ENCODE measurements at regions not wholly inside any gene's neighbourhood (a gene's known extent, or its start where the extent isn't known, plus 50 kb on each side); places are given as distances from the start of the nearest gene placed in this dataset.

DNA sequence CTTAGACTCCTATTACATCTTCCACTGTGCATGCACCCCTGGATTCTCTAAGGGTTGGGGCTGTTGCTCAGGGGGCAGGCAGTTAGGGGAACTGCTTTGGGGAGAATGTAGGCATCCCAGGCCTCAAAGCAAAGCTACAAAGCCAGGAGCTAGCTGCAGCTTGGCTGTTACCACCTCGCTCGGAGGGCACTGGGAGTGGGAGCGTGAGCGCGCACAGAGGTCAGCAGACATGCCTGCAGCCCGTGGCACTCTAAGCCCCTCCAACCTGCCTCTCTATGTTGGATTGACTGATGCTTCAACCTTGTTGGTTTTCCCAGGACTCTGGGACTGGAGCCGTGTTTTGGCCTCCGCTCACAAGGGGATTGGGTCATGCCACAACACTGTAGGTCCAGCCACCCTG, 69.8 kb downstream of the CPN2 start:
- no peak overlapping the region for H3K9ac ChIP-seq (ENCODE audit: low read depth, low read length)
- H3K36me3 ChIP-seq (ENCODE audit: control insufficient read depth, insufficient read depth, low read length), result no peaks in the 10 kb centered on the region
- H3K4me1 ChIP-seq (ENCODE audit: control insufficient read depth, insufficient read depth, low read length), result peaks cover 3% of the 10 kb centered on the region
- peaks cover 5% of the 10 kb centered on the region for H3K27me3 ChIP-seq (ENCODE audit: control insufficient read depth, insufficient read depth, low read length)
- H3K4me3 ChIP-seq (ENCODE audit: low read depth, low read length), result no peak overlapping the region
- no peaks in the 10 kb centered on the region for H3K9me3 ChIP-seq (ENCODE audit: control insufficient read depth, insufficient read depth, low read length)

- Histone ChIP-seq H3K36me3 (ENCODE audit: control insufficient read depth, insufficient read depth, low read length) (no peaks in the 10 kb centered on the region), H3K9ac (ENCODE audit: low read depth, low read length) (no peak overlapping the region), H3K9me3 (ENCODE audit: control insufficient read depth, insufficient read depth, low read length) (no peaks in the 10 kb centered on the region), H3K4me1 (ENCODE audit: control insufficient read depth, insufficient read depth, low read length) (peaks cover 6% of the 10 kb centered on the region), H3K27me3 (ENCODE audit: control insufficient read depth, insufficient read depth, low read length) (peaks cover 5% of the 10 kb centered on the region), H3K4me3 (ENCODE audit: low read depth, low read length) (no peak overlapping the region)
Observed at GRCh38 chr3:194281766-194282165, 69.4 kb downstream of the CPN2 start.

DNA sequence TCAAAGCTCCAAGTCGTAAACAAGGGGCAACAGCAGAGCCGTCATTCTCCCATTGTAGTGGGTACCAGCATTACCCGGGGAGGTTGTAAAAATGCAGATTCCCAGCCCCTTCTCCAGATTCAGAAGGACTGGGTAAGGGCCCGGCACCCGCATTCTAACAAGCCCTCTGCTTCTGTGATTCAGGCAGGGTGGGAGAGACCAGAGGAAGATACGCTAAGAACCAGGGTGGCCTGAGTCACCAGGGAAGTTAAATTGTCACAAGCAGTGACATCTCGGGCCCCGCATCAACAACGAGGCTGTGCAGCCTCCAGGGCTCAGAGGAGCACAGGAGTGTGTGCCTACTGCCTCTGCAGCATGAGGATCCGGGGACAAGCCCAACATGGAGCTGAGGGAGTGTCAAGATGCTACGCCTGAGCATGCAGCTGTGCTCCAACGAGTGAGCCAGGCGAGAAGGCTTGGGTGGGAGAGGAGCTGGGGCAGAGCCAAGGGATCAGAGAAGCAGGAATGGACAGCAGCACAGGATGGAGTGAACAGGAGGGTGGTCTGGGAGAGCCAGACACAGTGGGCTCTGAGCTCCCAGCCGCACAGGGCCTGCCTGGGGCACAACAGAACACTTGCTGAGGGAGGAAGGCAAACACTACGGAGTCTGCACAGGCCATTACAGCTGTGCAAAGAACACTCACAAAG, 68.5 kb downstream of the CPN2 start:
- H3K4me1 ChIP-seq (ENCODE audit: control insufficient read depth, insufficient read depth, low read length), result peaks cover 11% of the 10 kb centered on the region
- H3K36me3 ChIP-seq (ENCODE audit: control insufficient read depth, insufficient read depth, low read length), result no peaks in the 10 kb centered on the region
- H3K9ac ChIP-seq (ENCODE audit: low read depth, low read length), result no peak overlapping the region
- H3K27me3 ChIP-seq (ENCODE audit: control insufficient read depth, insufficient read depth, low read length), result peaks cover 5% of the 10 kb centered on the region
- H3K4me3 ChIP-seq (ENCODE audit: low read depth, low read length), result no peak overlapping the region
- H3K9me3 ChIP-seq (ENCODE audit: control insufficient read depth, insufficient read depth, low read length), result no peaks in the 10 kb centered on the region

- H3K4me1 ChIP-seq (ENCODE audit: control insufficient read depth, insufficient read depth, low read length), result peaks cover 13% of the 10 kb centered on the region
- no peak overlapping the region for H3K4me3 ChIP-seq (ENCODE audit: low read depth, low read length)
- H3K27me3 ChIP-seq (ENCODE audit: control insufficient read depth, insufficient read depth, low read length), result peaks cover 5% of the 10 kb centered on the region
- H3K36me3 ChIP-seq (ENCODE audit: control insufficient read depth, insufficient read depth, low read length), result no peaks in the 10 kb centered on the region
- H3K9ac ChIP-seq (ENCODE audit: low read depth, low read length), result no peak overlapping the region
- H3K9me3 ChIP-seq (ENCODE audit: control insufficient read depth, insufficient read depth, low read length), result no peaks in the 10 kb centered on the region
Observed at GRCh38 chr3:194283221-194284006, 67.7 kb downstream of the CPN2 start.

GRCh38 chr3:194284351-194284750, 66.8 kb downstream of the CPN2 start:
- Histone ChIP-seq H3K9me3 (ENCODE audit: control insufficient read depth, insufficient read depth, low read length) (no peaks in the 10 kb centered on the region), H3K9ac (ENCODE audit: low read depth, low read length) (no peak overlapping the region), H3K4me1 (ENCODE audit: control insufficient read depth, insufficient read depth, low read length) (peaks cover 13% of the 10 kb centered on the region), H3K27me3 (ENCODE audit: control insufficient read depth, insufficient read depth, low read length) (peaks cover 5% of the 10 kb centered on the region), H3K4me3 (ENCODE audit: low read depth, low read length) (no peak overlapping the region), H3K36me3 (ENCODE audit: control insufficient read depth, insufficient read depth, low read length) (no peaks in the 10 kb centered on the region)

DNA sequence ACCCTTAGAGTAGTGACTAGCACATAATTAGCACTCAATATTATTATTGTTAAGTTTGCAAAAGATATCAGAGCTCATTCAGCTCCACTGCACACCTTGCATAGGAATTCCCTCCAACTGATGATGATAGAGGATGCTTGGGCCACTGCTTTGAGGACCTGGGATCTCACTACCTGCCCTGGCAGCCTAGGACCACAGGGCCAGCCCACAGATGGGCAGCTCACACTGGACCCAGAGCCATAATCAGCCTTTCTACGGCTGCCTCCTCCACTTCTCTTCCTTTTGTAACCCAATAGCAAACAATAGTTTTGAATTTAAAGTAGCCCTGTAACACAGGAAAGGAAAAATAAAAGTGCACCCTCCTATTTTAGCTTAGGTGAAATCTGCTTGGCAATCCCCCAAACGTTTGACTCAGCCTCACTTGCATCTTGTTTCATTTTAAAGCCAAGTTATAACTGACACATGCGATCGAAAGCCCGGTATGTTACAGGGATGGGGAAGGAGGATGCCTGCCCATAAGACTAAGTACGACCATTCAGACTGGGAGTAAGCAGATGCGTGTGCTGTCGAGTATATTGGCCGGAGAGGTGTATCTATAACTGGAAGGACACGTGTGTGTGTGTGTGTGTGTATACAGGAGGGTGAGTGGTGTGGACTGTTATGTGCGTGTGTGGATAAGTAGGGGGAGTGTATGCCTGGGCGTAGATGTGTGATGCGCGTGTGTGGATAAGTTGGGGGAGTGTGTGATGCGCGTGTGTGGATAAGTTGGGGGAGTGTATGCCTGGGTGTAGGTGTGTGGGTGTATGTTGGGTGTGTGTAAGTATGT, 65.9 kb downstream of the CPN2 start:
- peaks cover 13% of the 10 kb centered on the region for H3K4me1 ChIP-seq (ENCODE audit: control insufficient read depth, insufficient read depth, low read length)
- no peaks in the 10 kb centered on the region for H3K36me3 ChIP-seq (ENCODE audit: control insufficient read depth, insufficient read depth, low read length)
- no peak overlapping the region for H3K9ac ChIP-seq (ENCODE audit: low read depth, low read length)
- no peaks in the 10 kb centered on the region for H3K9me3 ChIP-seq (ENCODE audit: control insufficient read depth, insufficient read depth, low read length)
- H3K4me3 ChIP-seq (ENCODE audit: low read depth, low read length), result no peak overlapping the region
- peaks cover 5% of the 10 kb centered on the region for H3K27me3 ChIP-seq (ENCODE audit: control insufficient read depth, insufficient read depth, low read length)

DNA sequence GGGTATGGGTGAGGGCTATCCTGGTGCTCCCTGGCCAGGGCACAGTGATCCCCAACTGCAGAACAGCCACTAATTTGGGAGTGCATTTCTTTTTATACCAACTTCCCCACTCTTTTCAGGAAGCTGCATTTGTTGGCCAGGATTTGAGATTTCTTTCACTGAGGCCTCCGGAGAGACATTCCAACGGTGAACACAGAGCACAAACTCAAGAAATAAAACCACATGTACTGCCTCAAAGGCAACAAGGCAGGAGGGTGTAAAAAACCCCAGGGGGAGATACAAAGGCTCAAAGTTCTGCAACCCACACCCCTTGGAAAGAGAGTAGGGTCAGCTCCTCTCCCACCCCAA, 65.3 kb downstream of the CPN2 start:
- H3K4me3 ChIP-seq (ENCODE audit: low read depth, low read length), result no peak overlapping the region
- H3K9me3 ChIP-seq (ENCODE audit: control insufficient read depth, insufficient read depth, low read length), result no peaks in the 10 kb centered on the region
- H3K4me1 ChIP-seq (ENCODE audit: control insufficient read depth, insufficient read depth, low read length), result peaks cover 13% of the 10 kb centered on the region
- H3K36me3 ChIP-seq (ENCODE audit: control insufficient read depth, insufficient read depth, low read length), result no peaks in the 10 kb centered on the region
- H3K27me3 ChIP-seq (ENCODE audit: control insufficient read depth, insufficient read depth, low read length), result peaks cover 5% of the 10 kb centered on the region
- no peak overlapping the region for H3K9ac ChIP-seq (ENCODE audit: low read depth, low read length)

GRCh38 chr3:194286375-194287146, 64.6 kb downstream of the CPN2 start:
- peak overlapping the region; percentile 11 for H3K4me3 ChIP-seq (ENCODE audit: low read depth, low read length)
- no peaks in the 10 kb centered on the region for H3K36me3 ChIP-seq (ENCODE audit: control insufficient read depth, insufficient read depth, low read length)
- H3K4me1 ChIP-seq (ENCODE audit: control insufficient read depth, insufficient read depth, low read length), result peaks cover 13% of the 10 kb centered on the region
- H3K9ac ChIP-seq (ENCODE audit: low read depth, low read length), result no peak overlapping the region
- H3K9me3 ChIP-seq (ENCODE audit: control insufficient read depth, insufficient read depth, low read length), result no peaks in the 10 kb centered on the region
- H3K27me3 ChIP-seq (ENCODE audit: control insufficient read depth, insufficient read depth, low read length), result peaks cover 5% of the 10 kb centered on the region

- no peaks in the 10 kb centered on the region for H3K36me3 ChIP-seq (ENCODE audit: control insufficient read depth, insufficient read depth, low read length)
- no peaks in the 10 kb centered on the region for H3K9me3 ChIP-seq (ENCODE audit: control insufficient read depth, insufficient read depth, low read length)
- H3K9ac ChIP-seq (ENCODE audit: low read depth, low read length), result no peak overlapping the region
- H3K4me1 ChIP-seq (ENCODE audit: control insufficient read depth, insufficient read depth, low read length), result peaks cover 13% of the 10 kb centered on the region
- peaks cover 5% of the 10 kb centered on the region for H3K27me3 ChIP-seq (ENCODE audit: control insufficient read depth, insufficient read depth, low read length)
- no peak overlapping the region for H3K4me3 ChIP-seq (ENCODE audit: low read depth, low read length)
Observed at GRCh38 chr3:194287374-194287773, 63.8 kb downstream of the CPN2 start.

DNA sequence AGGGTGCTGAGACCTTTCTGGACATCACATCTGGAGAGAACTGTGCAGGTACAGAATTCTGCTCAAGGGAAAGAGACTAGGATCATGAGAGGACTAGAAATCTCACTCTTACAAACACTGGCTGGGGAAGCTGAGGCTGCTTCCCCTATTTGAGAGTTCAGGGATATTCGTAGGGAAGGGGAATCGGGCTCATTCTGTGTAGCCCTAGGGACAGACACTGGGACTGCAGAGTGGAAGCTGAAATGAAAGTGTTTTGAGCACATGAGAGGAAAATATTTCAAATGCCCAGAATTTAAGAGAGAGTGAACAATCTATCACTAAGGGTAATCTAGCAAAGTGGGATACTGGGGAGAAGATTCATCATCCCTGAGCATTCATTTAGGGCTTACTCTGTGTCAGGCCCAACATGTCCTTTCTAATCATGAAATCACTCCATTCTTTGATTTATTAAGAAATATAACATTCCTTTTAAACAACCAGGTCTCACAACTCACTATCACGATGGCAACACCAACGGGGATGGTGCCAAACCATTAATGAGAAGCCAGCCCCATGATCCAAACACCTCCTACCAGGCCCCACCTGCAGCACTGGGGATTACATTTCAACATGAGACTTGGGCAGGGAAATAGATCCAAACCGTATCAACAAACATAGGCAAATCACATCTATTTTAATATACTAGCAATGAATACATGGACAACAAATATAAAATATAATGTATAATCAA, 63.0 kb downstream of the CPN2 start:
- Histone ChIP-seq H3K4me3 (ENCODE audit: low read depth, low read length) (no peak overlapping the region), H3K9me3 (ENCODE audit: control insufficient read depth, insufficient read depth, low read length) (no peaks in the 10 kb centered on the region), H3K36me3 (ENCODE audit: control insufficient read depth, insufficient read depth, low read length) (no peaks in the 10 kb centered on the region), H3K27me3 (ENCODE audit: control insufficient read depth, insufficient read depth, low read length) (peaks cover 5% of the 10 kb centered on the region), H3K9ac (ENCODE audit: low read depth, low read length) (no peak overlapping the region), H3K4me1 (ENCODE audit: control insufficient read depth, insufficient read depth, low read length) (peaks cover 13% of the 10 kb centered on the region)
